HUES48 (cell line): ENCODE measurements at regions not wholly inside any gene's neighbourhood (a gene's known extent, or its start where the extent isn't known, plus 50 kb on each side); places are given as distances from the start of the nearest gene placed in this dataset.
A peak's percentile ranks its signal among the peaks of the same experiment; 100 is the strongest.

Experiments
- H3K27ac ChIP-seq: one replicate; pipeline ENCODE4 v1.7.0; 2013; ENCODE audit warnings: low read depth, low read length, inconsistent platforms
- H3K27me3 ChIP-seq: 2 replicates; pipeline ENCODE4 v1.6.1; 2013; ENCODE audit warnings: mild to moderate bottlenecking, low read length; ENCODE audit not compliant: control insufficient read depth, insufficient read depth
- H3K36me3 ChIP-seq: 2 replicates; pipeline ENCODE4 v1.6.1; 2013; ENCODE audit warnings: low read length; ENCODE audit not compliant: control insufficient read depth, insufficient read depth
- H3K4me1 ChIP-seq: 2 replicates; pipeline ENCODE4 v1.6.1; 2013; ENCODE audit warnings: mild to moderate bottlenecking, low read length; ENCODE audit not compliant: control insufficient read depth, insufficient read depth
- H3K4me3 ChIP-seq: 2 replicates; pipeline ENCODE4 v1.5.1; 2013; ENCODE audit warnings: mild to moderate bottlenecking, low read depth, low read length
- H3K9ac ChIP-seq: 2 replicates; pipeline ENCODE4 v1.6.1; 2013; ENCODE audit warnings: mild to moderate bottlenecking, low read depth, low read length, moderate library complexity
- H3K9me3 ChIP-seq: 2 replicates; pipeline ENCODE4 v1.6.1; 2013; ENCODE audit warnings: low read length; ENCODE audit not compliant: control insufficient read depth, insufficient read depth

- no peaks in the 10 kb centered on the region for H3K36me3 ChIP-seq
- peak overlapping the region; percentile 55 for H3K4me3 ChIP-seq
- no peaks in the 10 kb centered on the region for H3K9me3 ChIP-seq
- H3K4me1 ChIP-seq, result peaks cover 20% of the 10 kb centered on the region
- no peak overlapping the region for H3K27ac ChIP-seq
- no peak overlapping the region for H3K9ac ChIP-seq
- peaks cover 30% of the 10 kb centered on the region for H3K27me3 ChIP-seq
These were observed 307.8 kb upstream of the ARRDC4 start for GRCh38 chr15:97652700-97653167.

- Histone ChIP-seq H3K27me3 (peaks cover 30% of the 10 kb centered on the region), H3K9ac (no peak overlapping the region), H3K4me3 (no peak overlapping the region), H3K9me3 (no peaks in the 10 kb centered on the region), H3K36me3 (no peaks in the 10 kb centered on the region), H3K27ac (no peak overlapping the region), H3K4me1 (peaks cover 20% of the 10 kb centered on the region)
These were observed 306.6 kb upstream of the ARRDC4 start for GRCh38 chr15:97653896-97654295.

- Histone ChIP-seq H3K4me1 (peaks cover 20% of the 10 kb centered on the region), H3K4me3 (peak overlapping the region; percentile 2; the same call in 1 of the 2 replicates), H3K9ac (no peak overlapping the region), H3K9me3 (no peaks in the 10 kb centered on the region), H3K36me3 (no peaks in the 10 kb centered on the region), H3K27me3 (peaks cover 30% of the 10 kb centered on the region), H3K27ac (no peak overlapping the region)
These were observed 305.9 kb upstream of the ARRDC4 start for GRCh38 chr15:97654481-97655076.

- Histone ChIP-seq H3K9me3 (no peaks in the 10 kb centered on the region; the same call in 1 of the 2 replicates), H3K4me1 (no peaks in the 10 kb centered on the region), H3K4me3 (no peak overlapping the region), H3K9ac (no peak overlapping the region), H3K27ac (no peak overlapping the region), H3K27me3 (no peaks in the 10 kb centered on the region), H3K36me3 (no peaks in the 10 kb centered on the region)
These were observed 298.7 kb upstream of the ARRDC4 start for GRCh38 chr15:97661796-97662195.

GRCh38 chr15:97672586-97672985, 287.9 kb upstream of the ARRDC4 start:
- Histone ChIP-seq H3K9ac (no peak overlapping the region), H3K27ac (no peak overlapping the region), H3K9me3 (no peaks in the 10 kb centered on the region), H3K4me3 (no peak overlapping the region), H3K27me3 (no peaks in the 10 kb centered on the region), H3K36me3 (no peaks in the 10 kb centered on the region), H3K4me1 (no peaks in the 10 kb centered on the region)

- Histone ChIP-seq H3K36me3 (no peaks in the 10 kb centered on the region), H3K27ac (no peak overlapping the region), H3K9ac (no peak overlapping the region), H3K9me3 (no peaks in the 10 kb centered on the region), H3K4me1 (no peaks in the 10 kb centered on the region), H3K4me3 (no peak overlapping the region), H3K27me3 (no peaks in the 10 kb centered on the region)
These were observed 281.8 kb upstream of the ARRDC4 start for GRCh38 chr15:97678656-97679055.

GRCh38 chr15:97679106-97679688, 281.3 kb upstream of the ARRDC4 start:
- no peak overlapping the region for H3K9ac ChIP-seq
- no peaks in the 10 kb centered on the region for H3K36me3 ChIP-seq
- no peaks in the 10 kb centered on the region for H3K4me1 ChIP-seq
- no peak overlapping the region for H3K4me3 ChIP-seq
- no peak overlapping the region for H3K27ac ChIP-seq
- H3K27me3 ChIP-seq, result no peaks in the 10 kb centered on the region
- no peaks in the 10 kb centered on the region for H3K9me3 ChIP-seq

GRCh38 chr15:97680606-97681220, 279.8 kb upstream of the ARRDC4 start:
- no peaks in the 10 kb centered on the region for H3K9me3 ChIP-seq
- H3K9ac ChIP-seq, result no peak overlapping the region
- H3K4me1 ChIP-seq, result no peaks in the 10 kb centered on the region
- no peak overlapping the region for H3K27ac ChIP-seq
- no peaks in the 10 kb centered on the region for H3K36me3 ChIP-seq
- no peaks in the 10 kb centered on the region for H3K27me3 ChIP-seq
- H3K4me3 ChIP-seq, result no peak overlapping the region

GRCh38 chr15:97683831-97684230, 276.7 kb upstream of the ARRDC4 start:
- H3K9me3 ChIP-seq, result no peaks in the 10 kb centered on the region
- H3K4me3 ChIP-seq, result no peak overlapping the region
- no peaks in the 10 kb centered on the region for H3K27me3 ChIP-seq
- H3K27ac ChIP-seq, result no peak overlapping the region
- no peaks in the 10 kb centered on the region for H3K36me3 ChIP-seq
- H3K9ac ChIP-seq, result no peak overlapping the region
- H3K4me1 ChIP-seq, result no peaks in the 10 kb centered on the region

- Histone ChIP-seq H3K9me3 (no peaks in the 10 kb centered on the region), H3K4me3 (no peak overlapping the region), H3K9ac (no peak overlapping the region), H3K36me3 (no peaks in the 10 kb centered on the region), H3K27ac (no peak overlapping the region), H3K4me1 (no peaks in the 10 kb centered on the region), H3K27me3 (no peaks in the 10 kb centered on the region)
These were observed 276.3 kb upstream of the ARRDC4 start for GRCh38 chr15:97684249-97684648.

- no peak overlapping the region for H3K27ac ChIP-seq
- H3K36me3 ChIP-seq, result no peaks in the 10 kb centered on the region
- H3K27me3 ChIP-seq, result no peaks in the 10 kb centered on the region
- H3K4me3 ChIP-seq, result no peak overlapping the region
- H3K9ac ChIP-seq, result no peak overlapping the region
- no peaks in the 10 kb centered on the region for H3K9me3 ChIP-seq
- H3K4me1 ChIP-seq, result no peaks in the 10 kb centered on the region
These were observed 274.2 kb upstream of the ARRDC4 start for GRCh38 chr15:97686324-97686723.
